ENCODE measurements at regions not wholly inside any gene's neighbourhood (a gene's known extent, or its start where the extent isn't known, plus 50 kb on each side); places are given as distances from the start of the nearest gene placed in this dataset.

DNA sequence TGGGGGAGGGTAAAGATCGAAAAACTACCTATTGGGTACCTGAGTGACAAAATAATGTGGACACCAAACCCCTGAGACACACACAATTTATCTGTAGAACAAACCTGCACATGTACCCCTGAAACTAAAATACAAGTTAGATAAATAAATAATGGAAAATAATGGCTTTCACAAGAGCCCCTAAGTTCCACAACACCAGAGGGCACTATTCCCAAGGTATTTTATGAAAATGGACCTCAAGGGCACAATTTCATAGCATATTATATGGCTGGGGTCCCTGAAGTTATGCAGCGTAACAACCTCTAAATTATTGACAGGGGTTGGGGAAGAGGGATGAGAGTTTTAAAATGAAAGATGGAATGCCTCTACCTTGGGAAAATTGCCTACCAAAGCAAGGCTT, 81.3 kb upstream of the TMEM33 start:
- intact Hi-C loops (cut with micrococcal nuclease) = no loop called here
- Histone ChIP-seq H3K9me3 (replicated peaks) (no peaks in the 10 kb centered on the region), H3K36me3 (no peaks in the 10 kb centered on the region), H3K4me3 (no peak overlapping the region), H3K4me1 (no peaks in the 10 kb centered on the region), H3K27me3 (ENCODE audit: low read depth) (peaks cover 96% of the 10 kb centered on the region), H3K27ac (replicated peaks) (no peak overlapping the region)
- TF ChIP-seq, protein P1, sequence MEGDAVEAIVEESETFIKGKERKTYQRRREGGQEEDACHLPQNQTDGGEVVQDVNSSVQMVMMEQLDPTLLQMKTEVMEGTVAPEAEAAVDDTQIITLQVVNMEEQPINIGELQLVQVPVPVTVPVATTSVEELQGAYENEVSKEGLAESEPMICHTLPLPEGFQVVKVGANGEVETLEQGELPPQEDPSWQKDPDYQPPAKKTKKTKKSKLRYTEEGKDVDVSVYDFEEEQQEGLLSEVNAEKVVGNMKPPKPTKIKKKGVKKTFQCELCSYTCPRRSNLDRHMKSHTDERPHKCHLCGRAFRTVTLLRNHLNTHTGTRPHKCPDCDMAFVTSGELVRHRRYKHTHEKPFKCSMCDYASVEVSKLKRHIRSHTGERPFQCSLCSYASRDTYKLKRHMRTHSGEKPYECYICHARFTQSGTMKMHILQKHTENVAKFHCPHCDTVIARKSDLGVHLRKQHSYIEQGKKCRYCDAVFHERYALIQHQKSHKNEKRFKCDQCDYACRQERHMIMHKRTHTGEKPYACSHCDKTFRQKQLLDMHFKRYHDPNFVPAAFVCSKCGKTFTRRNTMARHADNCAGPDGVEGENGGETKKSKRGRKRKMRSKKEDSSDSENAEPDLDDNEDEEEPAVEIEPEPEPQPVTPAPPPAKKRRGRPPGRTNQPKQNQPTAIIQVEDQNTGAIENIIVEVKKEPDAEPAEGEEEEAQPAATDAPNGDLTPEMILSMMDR (IDR thresholded peaks at IDR 0.05; ENCODE audit: borderline replicate concordance) = no peak
- no peak for DNase-seq

DNA sequence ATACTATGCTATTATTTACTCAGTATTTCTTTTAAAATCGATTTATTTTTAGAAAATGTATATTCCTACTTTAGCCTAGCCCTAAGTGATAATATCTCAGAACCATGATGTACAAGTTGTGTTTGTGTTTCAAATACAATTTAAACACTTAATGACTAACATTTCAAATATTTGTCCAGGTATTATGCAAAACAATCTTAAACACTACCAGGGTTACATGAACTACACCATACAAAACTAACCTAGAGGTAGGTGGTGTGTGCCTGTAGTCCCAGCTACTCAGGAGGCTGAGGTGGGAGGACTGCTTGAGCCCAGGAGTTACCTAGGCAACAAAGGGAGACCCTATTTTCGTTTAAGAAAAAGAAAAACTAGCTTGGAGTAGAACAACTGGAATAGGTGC, 83.0 kb upstream of the TMEM33 start:
- Histone ChIP-seq H3K4me1 (no peaks in the 10 kb centered on the region), H3K9me3 (replicated peaks) (no peaks in the 10 kb centered on the region), H3K27ac (replicated peaks) (no peak overlapping the region), H3K4me3 (no peak overlapping the region), H3K27me3 (ENCODE audit: low read depth) (peaks cover 94% of the 10 kb centered on the region), H3K36me3 (no peaks in the 10 kb centered on the region)
- intact Hi-C loops (cut with micrococcal nuclease) = no loop called here
- TF ChIP-seq, protein P1 (IDR thresholded peaks at IDR 0.05; ENCODE audit: borderline replicate concordance) = no peak
- no peak for DNase-seq

DNA sequence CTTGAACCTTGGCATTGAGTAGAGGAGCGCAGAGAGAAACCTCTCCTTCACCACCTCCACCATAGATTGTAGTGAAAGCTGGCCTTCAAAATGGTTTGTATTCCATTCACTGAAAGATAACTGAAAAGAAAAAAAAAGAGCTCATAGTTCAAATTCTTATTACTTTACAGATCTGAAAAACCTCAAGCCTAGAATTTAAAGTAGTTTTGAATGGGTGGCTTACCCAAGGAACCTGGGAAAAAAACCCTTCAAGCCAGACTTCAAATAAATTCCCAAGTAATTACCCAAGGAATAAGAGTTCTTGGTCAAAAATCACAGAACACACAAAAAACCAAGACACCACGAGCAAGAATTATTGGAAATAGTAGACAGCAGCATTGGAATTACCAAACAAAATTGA, 83.6 kb upstream of the TMEM33 start:
- no peak overlapping the region for H3K4me3 ChIP-seq
- H3K4me1 ChIP-seq = no peaks in the 10 kb centered on the region
- peaks cover 91% of the 10 kb centered on the region for H3K27me3 ChIP-seq (ENCODE audit: low read depth)
- H3K27ac ChIP-seq (replicated peaks) = no peak overlapping the region
- no peaks in the 10 kb centered on the region for H3K9me3 ChIP-seq (replicated peaks)
- TF ChIP-seq, protein P1 (IDR thresholded peaks at IDR 0.05; ENCODE audit: borderline replicate concordance) = no peak
- no peaks in the 10 kb centered on the region for H3K36me3 ChIP-seq
- DNase-seq = no peak
- intact Hi-C loops (cut with micrococcal nuclease) = no loop called here

DNA sequence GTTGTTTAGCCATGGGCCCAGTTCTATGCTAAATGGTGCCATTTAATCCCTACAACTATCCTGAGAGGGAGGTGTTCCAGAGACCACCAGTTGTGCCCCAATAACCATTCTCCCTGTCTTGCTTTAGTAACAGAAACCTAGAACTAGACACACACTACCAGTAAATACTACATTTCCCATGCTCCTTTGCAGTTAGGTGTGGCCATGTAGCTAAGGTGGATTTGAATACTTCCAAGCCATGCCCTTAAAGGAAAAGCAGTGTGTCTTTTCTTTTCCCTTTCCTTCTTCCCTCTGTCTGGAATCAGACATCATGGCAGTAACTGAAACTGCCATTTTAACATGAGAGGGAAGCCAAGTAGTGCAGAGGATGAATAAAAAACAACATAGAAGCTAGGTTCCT, 90.9 kb upstream of the TMEM33 start:
- H3K4me1 ChIP-seq = no peaks in the 10 kb centered on the region
- TF ChIP-seq, protein P1 (IDR thresholded peaks at IDR 0.05; ENCODE audit: borderline replicate concordance) = no peak
- peaks cover 73% of the 10 kb centered on the region for H3K27me3 ChIP-seq (ENCODE audit: low read depth)
- H3K36me3 ChIP-seq = no peaks in the 10 kb centered on the region
- intact Hi-C loops (cut with micrococcal nuclease) = no loop called here
- no peak overlapping the region for H3K4me3 ChIP-seq
- no peak for DNase-seq
- no peak overlapping the region for H3K27ac ChIP-seq (replicated peaks)
- H3K9me3 ChIP-seq (replicated peaks) = no peaks in the 10 kb centered on the region

DNA sequence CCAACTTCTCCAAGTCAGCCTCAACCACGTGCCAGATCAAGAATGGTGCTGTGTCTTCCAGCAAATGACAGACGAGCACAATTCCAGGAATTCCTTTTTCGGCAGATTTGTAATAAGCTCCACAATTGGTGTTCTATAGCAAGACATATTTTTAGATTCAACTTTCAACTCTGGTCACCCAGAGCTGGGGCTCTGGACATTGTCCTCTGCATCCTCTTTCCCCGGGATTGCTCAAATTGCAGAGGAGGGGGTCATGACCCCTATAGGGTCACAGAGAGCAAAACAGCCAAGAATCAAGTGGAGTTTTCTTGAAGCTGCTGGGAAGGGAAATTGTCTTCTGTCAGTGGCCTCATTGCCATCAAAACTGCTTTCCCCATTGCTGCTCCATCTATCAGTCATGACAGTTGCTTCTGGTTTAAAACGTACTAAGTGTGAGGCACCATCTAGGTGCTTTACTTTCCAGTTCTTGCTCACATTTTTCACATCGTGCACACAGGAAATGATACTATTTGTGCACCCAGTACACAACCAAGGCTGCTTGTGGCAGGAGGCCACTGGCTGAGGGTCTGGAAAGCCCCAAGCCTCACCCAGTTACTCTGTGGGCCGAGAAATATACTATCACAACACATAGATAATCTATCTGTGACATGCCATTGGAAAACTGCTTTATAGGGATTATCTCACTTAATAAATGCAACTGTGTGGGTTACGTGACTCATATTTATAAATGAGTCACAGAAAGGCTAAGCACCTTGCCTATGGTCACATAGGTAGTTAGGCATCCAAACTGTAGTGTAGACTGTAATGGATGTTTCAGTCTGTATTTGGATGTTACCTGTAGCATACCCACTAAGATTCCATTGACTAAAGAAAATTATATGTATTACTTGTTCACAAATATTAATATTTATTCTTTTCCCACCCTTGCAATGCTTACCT, 91.7 kb upstream of the PHOX2B start:
- H3K36me3 ChIP-seq = no peaks in the 10 kb centered on the region
- H3K9me3 ChIP-seq (replicated peaks) = no peaks in the 10 kb centered on the region
- no peak overlapping the region for H3K4me3 ChIP-seq
- DNase-seq = no peak
- TF ChIP-seq, protein P1 (IDR thresholded peaks at IDR 0.05; ENCODE audit: borderline replicate concordance) = no peak
- intact Hi-C loops (cut with micrococcal nuclease) = no loop called here
- peaks cover 66% of the 10 kb centered on the region for H3K27me3 ChIP-seq (ENCODE audit: low read depth)
- no peaks in the 10 kb centered on the region for H3K4me1 ChIP-seq
- no peak overlapping the region for H3K27ac ChIP-seq (replicated peaks)

All from left ventricle myocardium inferior (tissue), 1 donor.